ENCODE measurements at regions not wholly inside any gene's neighbourhood (a gene's known extent, or its start where the extent isn't known, plus 50 kb on each side); places are given as distances from the start of the nearest gene placed in this dataset.

- no peak overlapping the region for H3K9ac ChIP-seq (ENCODE audit: low read depth, low read length, poor library complexity, severe bottlenecking)
- no peaks in the 10 kb centered on the region for H3K9me3 ChIP-seq (ENCODE audit: insufficient read depth, low read depth, low read length)
- no peaks in the 10 kb centered on the region for H3K36me3 ChIP-seq (ENCODE audit: insufficient read depth, low read length)
- no peak overlapping the region for H2AFZ ChIP-seq (ENCODE audit: low read length)
- peaks cover 4% of the 10 kb centered on the region; the same call in 1 of the 2 replicates for H3K79me2 ChIP-seq (ENCODE audit: insufficient read depth, low read length)
- no peak for TF ChIP-seq CTCF (conservative IDR thresholded peaks at IDR 0.05; ENCODE audit: low read length)
- TF ChIP-seq EZH2phosphoT487 (IDR thresholded peaks at IDR 0.05; ENCODE audit: borderline replicate concordance), result no peak
- H3K4me1 ChIP-seq (ENCODE audit: insufficient read depth, low read length, poor library complexity, severe bottlenecking), result peaks cover 56% of the 10 kb centered on the region
- peak overlapping the region; percentile 29 for H3K4me2 ChIP-seq (ENCODE audit: low read depth, low read length, poor library complexity, severe bottlenecking)
- peaks cover 3% of the 10 kb centered on the region for H4K20me1 ChIP-seq (ENCODE audit: insufficient read depth, low read length, poor library complexity, severe bottlenecking)
- H3F3A ChIP-seq (ENCODE audit: low read depth), result no peaks in the 10 kb centered on the region
- H3K4me3 ChIP-seq (ENCODE audit: low read length, poor library complexity, severe bottlenecking), result no peak overlapping the region
- H3K27me3 ChIP-seq (ENCODE audit: insufficient read depth, low read length, poor library complexity, severe bottlenecking), result no peaks in the 10 kb centered on the region
- H3K9me2 ChIP-seq (replicated peaks; ENCODE audit: low read depth, low read length), result no peaks in the 10 kb centered on the region
These were observed 276.0 kb downstream of the HS3ST1 start for GRCh38 chr4:11152684-11153083.

GRCh38 chr4:11151500-11151899, 277.2 kb downstream of the HS3ST1 start:
- Histone ChIP-seq H4K20me1 (ENCODE audit: insufficient read depth, low read length, poor library complexity, severe bottlenecking) (peaks cover 3% of the 10 kb centered on the region), H3K9me2 (replicated peaks; ENCODE audit: low read depth, low read length) (no peaks in the 10 kb centered on the region), H3K4me1 (ENCODE audit: insufficient read depth, low read length, poor library complexity, severe bottlenecking) (peaks cover 56% of the 10 kb centered on the region), H2AFZ (ENCODE audit: low read length) (no peak overlapping the region), H3K36me3 (ENCODE audit: insufficient read depth, low read length) (no peaks in the 10 kb centered on the region), H3K4me3 (ENCODE audit: low read length, poor library complexity, severe bottlenecking) (no peak overlapping the region), H3K79me2 (ENCODE audit: insufficient read depth, low read length) (peaks cover 4% of the 10 kb centered on the region; the same call in 1 of the 2 replicates), H3K4me2 (ENCODE audit: low read depth, low read length, poor library complexity, severe bottlenecking) (no peak overlapping the region), H3K9me3 (ENCODE audit: insufficient read depth, low read depth, low read length) (no peaks in the 10 kb centered on the region), H3K27me3 (ENCODE audit: insufficient read depth, low read length, poor library complexity, severe bottlenecking) (no peaks in the 10 kb centered on the region), H3K9ac (ENCODE audit: low read depth, low read length, poor library complexity, severe bottlenecking) (no peak overlapping the region), H3F3A (ENCODE audit: low read depth) (no peaks in the 10 kb centered on the region)
- TF ChIP-seq CTCF (conservative IDR thresholded peaks at IDR 0.05; ENCODE audit: low read length) (no peak), EZH2phosphoT487 (IDR thresholded peaks at IDR 0.05; ENCODE audit: borderline replicate concordance) (no peak)

- no peak overlapping the region for H3K4me2 ChIP-seq (ENCODE audit: low read depth, low read length, poor library complexity, severe bottlenecking)
- peaks cover under 1% of the 10 kb centered on the region; the same call in 1 of the 2 replicates for H3K79me2 ChIP-seq (ENCODE audit: insufficient read depth, low read length)
- H3K9ac ChIP-seq (ENCODE audit: low read depth, low read length, poor library complexity, severe bottlenecking), result no peak overlapping the region
- no peak overlapping the region for H2AFZ ChIP-seq (ENCODE audit: low read length)
- H3K36me3 ChIP-seq (ENCODE audit: insufficient read depth, low read length), result no peaks in the 10 kb centered on the region
- peaks cover 3% of the 10 kb centered on the region for H4K20me1 ChIP-seq (ENCODE audit: insufficient read depth, low read length, poor library complexity, severe bottlenecking)
- H3K4me1 ChIP-seq (ENCODE audit: insufficient read depth, low read length, poor library complexity, severe bottlenecking), result peaks cover 39% of the 10 kb centered on the region
- H3K4me3 ChIP-seq (ENCODE audit: low read length, poor library complexity, severe bottlenecking), result no peak overlapping the region
- TF ChIP-seq EZH2phosphoT487 (IDR thresholded peaks at IDR 0.05; ENCODE audit: borderline replicate concordance) (no peak), CTCF (conservative IDR thresholded peaks at IDR 0.05; ENCODE audit: low read length) (no peak)
- H3K9me3 ChIP-seq (ENCODE audit: insufficient read depth, low read depth, low read length), result no peaks in the 10 kb centered on the region
- H3K27me3 ChIP-seq (ENCODE audit: insufficient read depth, low read length, poor library complexity, severe bottlenecking), result no peaks in the 10 kb centered on the region
- no peaks in the 10 kb centered on the region for H3F3A ChIP-seq (ENCODE audit: low read depth)
- no peaks in the 10 kb centered on the region for H3K9me2 ChIP-seq (replicated peaks; ENCODE audit: low read depth, low read length)
These were observed 279.0 kb downstream of the HS3ST1 start for GRCh38 chr4:11149612-11150259.

All from Loucy (cell line).